GM12878 (cell line): ENCODE measurements at regions not wholly inside any gene's neighbourhood (a gene's known extent, or its start where the extent isn't known, plus 50 kb on each side); places are given as distances from the start of the nearest gene placed in this dataset.

Experiments used
- CEBPZ ChIP-seq: fragments of 150-350 bp; IDR thresholded peaks from 2 replicates; pipeline ENCODE4 v1.6.1; 2016; ENCODE audit warnings: low read depth, low read length
- ELK1 ChIP-seq: IDR thresholded peaks from 2 replicates; pipeline ENCODE4 v1.6.1; 2012; ENCODE audit warnings: low read depth, low read length, improper control_type of control experiment
- EZH2 ChIP-seq: IDR thresholded peaks from 2 replicates; pipeline ENCODE4 v1.6.1; 2012; ENCODE audit warnings: low read depth, mild to moderate bottlenecking, control low read depth, inconsistent platforms, low read length, borderline replicate concordance; ENCODE audit not compliant: control insufficient read depth
- POLR2A ChIP-seq: IDR thresholded peaks from 2 replicates; pipeline ENCODE4 v1.6.1; 2011; ENCODE audit warnings: low read depth, mild to moderate bottlenecking, low read length
- RFX5 ChIP-seq: IDR thresholded peaks from 2 replicates; pipeline ENCODE4 v1.6.1; 2011; ENCODE audit warnings: low read depth, low read length, improper control_type of control experiment
- TF ChIP-seq, protein P1 (sequence below), 3 experiments: IDR thresholded peaks in 2 of 3; conservative IDR thresholded peaks in 1 of 3; 2 replicates each; pipeline ENCODE4 v1.5.1; 2011; ENCODE audit warnings: low read depth in 3 of 3, low read length in 3 of 3, mild to moderate bottlenecking in 3 of 3, control low read depth in 2 of 3, moderate library complexity in 2 of 3, inconsistent platforms in 1 of 3, mixed read lengths in 1 of 3; ENCODE audit not compliant: control insufficient read depth in 2 of 3, insufficient read depth in 1 of 3; ENCODE audit errors: extremely low read depth in 1 of 3
- TF ChIP-seq, protein P2 (sequence below): IDR thresholded peaks from 2 replicates; pipeline ENCODE4 v1.6.1; 2012; ENCODE audit warnings: low read length, inconsistent platforms
- TF ChIP-seq, protein P3 (sequence below): IDR thresholded peaks from 2 replicates; pipeline ENCODE4 v1.6.1; 2012; ENCODE audit warnings: mild to moderate bottlenecking, low read depth, low read length

- TF ChIP-seq, protein P1, sequence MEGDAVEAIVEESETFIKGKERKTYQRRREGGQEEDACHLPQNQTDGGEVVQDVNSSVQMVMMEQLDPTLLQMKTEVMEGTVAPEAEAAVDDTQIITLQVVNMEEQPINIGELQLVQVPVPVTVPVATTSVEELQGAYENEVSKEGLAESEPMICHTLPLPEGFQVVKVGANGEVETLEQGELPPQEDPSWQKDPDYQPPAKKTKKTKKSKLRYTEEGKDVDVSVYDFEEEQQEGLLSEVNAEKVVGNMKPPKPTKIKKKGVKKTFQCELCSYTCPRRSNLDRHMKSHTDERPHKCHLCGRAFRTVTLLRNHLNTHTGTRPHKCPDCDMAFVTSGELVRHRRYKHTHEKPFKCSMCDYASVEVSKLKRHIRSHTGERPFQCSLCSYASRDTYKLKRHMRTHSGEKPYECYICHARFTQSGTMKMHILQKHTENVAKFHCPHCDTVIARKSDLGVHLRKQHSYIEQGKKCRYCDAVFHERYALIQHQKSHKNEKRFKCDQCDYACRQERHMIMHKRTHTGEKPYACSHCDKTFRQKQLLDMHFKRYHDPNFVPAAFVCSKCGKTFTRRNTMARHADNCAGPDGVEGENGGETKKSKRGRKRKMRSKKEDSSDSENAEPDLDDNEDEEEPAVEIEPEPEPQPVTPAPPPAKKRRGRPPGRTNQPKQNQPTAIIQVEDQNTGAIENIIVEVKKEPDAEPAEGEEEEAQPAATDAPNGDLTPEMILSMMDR (IDR thresholded peaks at IDR 0.05 in 2 of 3, conservative IDR thresholded peaks at IDR 0.05 in 1 of 3; ENCODE audit: control insufficient read depth in 2 of 3, extremely low read depth in 1 of 3, insufficient read depth in 1 of 3, low read depth in 3 of 3, low read length in 3 of 3) = no peak
- TF ChIP-seq CEBPZ = no peak
- TF ChIP-seq EZH2 = no peak
- TF ChIP-seq RFX5 = no peak
- TF ChIP-seq ELK1 = no peak
- TF ChIP-seq, protein P2, sequence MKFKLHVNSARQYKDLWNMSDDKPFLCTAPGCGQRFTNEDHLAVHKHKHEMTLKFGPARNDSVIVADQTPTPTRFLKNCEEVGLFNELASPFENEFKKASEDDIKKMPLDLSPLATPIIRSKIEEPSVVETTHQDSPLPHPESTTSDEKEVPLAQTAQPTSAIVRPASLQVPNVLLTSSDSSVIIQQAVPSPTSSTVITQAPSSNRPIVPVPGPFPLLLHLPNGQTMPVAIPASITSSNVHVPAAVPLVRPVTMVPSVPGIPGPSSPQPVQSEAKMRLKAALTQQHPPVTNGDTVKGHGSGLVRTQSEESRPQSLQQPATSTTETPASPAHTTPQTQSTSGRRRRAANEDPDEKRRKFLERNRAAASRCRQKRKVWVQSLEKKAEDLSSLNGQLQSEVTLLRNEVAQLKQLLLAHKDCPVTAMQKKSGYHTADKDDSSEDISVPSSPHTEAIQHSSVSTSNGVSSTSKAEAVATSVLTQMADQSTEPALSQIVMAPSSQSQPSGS = no peak
- no peak for TF ChIP-seq POLR2A
- TF ChIP-seq, protein P3, sequence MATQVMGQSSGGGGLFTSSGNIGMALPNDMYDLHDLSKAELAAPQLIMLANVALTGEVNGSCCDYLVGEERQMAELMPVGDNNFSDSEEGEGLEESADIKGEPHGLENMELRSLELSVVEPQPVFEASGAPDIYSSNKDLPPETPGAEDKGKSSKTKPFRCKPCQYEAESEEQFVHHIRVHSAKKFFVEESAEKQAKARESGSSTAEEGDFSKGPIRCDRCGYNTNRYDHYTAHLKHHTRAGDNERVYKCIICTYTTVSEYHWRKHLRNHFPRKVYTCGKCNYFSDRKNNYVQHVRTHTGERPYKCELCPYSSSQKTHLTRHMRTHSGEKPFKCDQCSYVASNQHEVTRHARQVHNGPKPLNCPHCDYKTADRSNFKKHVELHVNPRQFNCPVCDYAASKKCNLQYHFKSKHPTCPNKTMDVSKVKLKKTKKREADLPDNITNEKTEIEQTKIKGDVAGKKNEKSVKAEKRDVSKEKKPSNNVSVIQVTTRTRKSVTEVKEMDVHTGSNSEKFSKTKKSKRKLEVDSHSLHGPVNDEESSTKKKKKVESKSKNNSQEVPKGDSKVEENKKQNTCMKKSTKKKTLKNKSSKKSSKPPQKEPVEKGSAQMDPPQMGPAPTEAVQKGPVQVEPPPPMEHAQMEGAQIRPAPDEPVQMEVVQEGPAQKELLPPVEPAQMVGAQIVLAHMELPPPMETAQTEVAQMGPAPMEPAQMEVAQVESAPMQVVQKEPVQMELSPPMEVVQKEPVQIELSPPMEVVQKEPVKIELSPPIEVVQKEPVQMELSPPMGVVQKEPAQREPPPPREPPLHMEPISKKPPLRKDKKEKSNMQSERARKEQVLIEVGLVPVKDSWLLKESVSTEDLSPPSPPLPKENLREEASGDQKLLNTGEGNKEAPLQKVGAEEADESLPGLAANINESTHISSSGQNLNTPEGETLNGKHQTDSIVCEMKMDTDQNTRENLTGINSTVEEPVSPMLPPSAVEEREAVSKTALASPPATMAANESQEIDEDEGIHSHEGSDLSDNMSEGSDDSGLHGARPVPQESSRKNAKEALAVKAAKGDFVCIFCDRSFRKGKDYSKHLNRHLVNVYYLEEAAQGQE = no peak
These were observed 96.0 kb upstream of the SLC38A4 start for GRCh38 chr12:46921764-46922133.
